ENCODE measurements at regions not wholly inside any gene's neighbourhood (a gene's known extent, or its start where the extent isn't known, plus 50 kb on each side); places are given as distances from the start of the nearest gene placed in this dataset.

GRCh38 chr15:62912282-62912681 lies 130.3 kb upstream of the TPM1 start:
- no peaks in the 10 kb centered on the region for H3K36me3 ChIP-seq
- H3K4me1 ChIP-seq, result no peaks in the 10 kb centered on the region
- TF ChIP-seq CTCF (IDR thresholded peaks at IDR 0.05), result no peak
- TF ChIP-seq POLR2A (IDR thresholded peaks at IDR 0.05), result no peak
- TF ChIP-seq POLR2AphosphoS5 (IDR thresholded peaks at IDR 0.05; ENCODE audit: insufficient read depth in 1 of 2, low read depth in 1 of 2), result no peak
- H3K9me3 ChIP-seq, result no peaks in the 10 kb centered on the region
- intact Hi-C loops (cut with DNase I), result no loop called here
- no peak overlapping the region for H3K4me3 ChIP-seq
- H3K27me3 ChIP-seq, result no peaks in the 10 kb centered on the region
- no peak for DNase-seq (ENCODE audit: extremely low spot score in 2 of 2)
- H3K27ac ChIP-seq, result no peak overlapping the region

DNA sequence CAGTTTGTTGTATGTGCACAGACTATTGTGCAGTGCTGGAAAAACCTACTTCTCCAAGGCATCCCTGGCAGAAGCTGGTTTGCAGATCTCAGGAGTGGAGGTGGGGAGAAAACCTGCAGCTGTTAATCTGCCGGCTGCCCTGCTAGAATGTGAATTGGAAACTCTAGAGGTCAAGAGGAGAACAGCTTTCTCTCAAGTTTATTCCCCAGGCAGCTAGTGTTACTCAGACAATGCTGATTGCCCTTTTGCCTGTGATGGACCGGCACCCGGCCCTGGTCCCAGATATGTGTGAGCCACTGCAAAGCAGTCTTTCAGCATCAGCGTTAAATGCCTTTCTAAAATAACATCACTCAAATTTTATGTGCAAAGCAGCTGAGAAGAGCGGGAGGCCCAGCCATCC lies 129.7 kb upstream of the TPM1 start:
- Histone ChIP-seq H3K27ac (no peak overlapping the region), H3K36me3 (no peaks in the 10 kb centered on the region), H3K4me3 (no peak overlapping the region), H3K27me3 (no peaks in the 10 kb centered on the region), H3K9me3 (no peaks in the 10 kb centered on the region), H3K4me1 (no peaks in the 10 kb centered on the region)
- no peak for DNase-seq (ENCODE audit: extremely low spot score in 2 of 2)
- TF ChIP-seq POLR2A (IDR thresholded peaks at IDR 0.05), result no peak
- no peak for TF ChIP-seq POLR2AphosphoS5 (IDR thresholded peaks at IDR 0.05; ENCODE audit: insufficient read depth in 1 of 2, low read depth in 1 of 2)
- no peak for TF ChIP-seq CTCF (IDR thresholded peaks at IDR 0.05)
- intact Hi-C loops (cut with DNase I), result no loop called here

DNA sequence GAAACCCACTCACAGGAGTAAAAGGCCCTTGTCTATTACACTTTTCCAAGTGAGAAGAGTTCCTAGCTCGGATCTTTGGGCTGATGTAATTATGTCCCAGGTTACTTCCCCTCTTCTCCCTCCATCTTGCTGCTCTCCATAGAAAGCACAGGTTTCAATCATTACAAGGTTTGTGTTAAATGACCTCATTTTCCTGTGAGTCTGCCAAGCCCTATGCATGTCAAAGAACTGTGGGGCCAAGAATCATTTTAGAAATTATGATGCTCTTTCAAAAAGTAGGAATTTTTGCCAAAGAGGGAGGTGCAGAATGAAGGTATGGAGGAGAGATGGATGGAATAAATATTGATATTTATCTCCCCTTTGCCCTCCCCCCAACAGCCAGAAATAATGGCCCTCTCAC lies 129.3 kb upstream of the TPM1 start:
- Histone ChIP-seq H3K27me3 (no peaks in the 10 kb centered on the region), H3K9me3 (no peaks in the 10 kb centered on the region), H3K4me1 (no peaks in the 10 kb centered on the region), H3K36me3 (no peaks in the 10 kb centered on the region), H3K27ac (no peak overlapping the region), H3K4me3 (no peak overlapping the region)
- no peak for TF ChIP-seq POLR2A (IDR thresholded peaks at IDR 0.05)
- DNase-seq (ENCODE audit: extremely low spot score in 2 of 2), result no peak
- intact Hi-C loops (cut with DNase I), result no loop called here

DNA sequence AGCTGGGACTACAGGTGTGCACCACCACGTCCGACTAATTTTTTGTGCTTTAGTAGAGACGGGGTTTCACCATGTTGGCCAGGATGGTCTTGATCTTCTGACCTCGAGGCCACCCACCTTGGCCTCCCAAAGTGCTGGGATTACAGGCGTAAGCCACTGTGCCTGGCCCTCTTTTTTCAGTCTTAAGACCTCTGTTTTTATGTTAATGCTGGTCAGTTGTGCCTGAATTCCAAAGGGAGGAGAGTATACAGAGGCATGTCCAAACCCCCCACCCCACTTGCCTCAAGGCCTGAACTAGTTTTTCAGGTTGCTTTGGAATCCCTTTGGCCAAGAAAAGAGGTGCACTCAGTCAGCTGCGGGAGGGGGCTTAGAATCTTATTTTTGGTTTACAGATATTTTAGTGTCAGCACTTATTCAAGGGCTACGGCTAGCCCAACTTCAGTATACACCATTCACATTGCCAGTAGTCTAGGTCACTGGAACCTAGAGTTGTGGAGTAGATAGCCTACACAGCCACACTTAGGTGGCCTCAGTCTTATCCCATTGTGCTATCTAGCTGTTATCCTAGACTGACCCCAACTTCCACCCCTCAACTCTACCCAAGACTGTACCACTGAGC lies 128.0 kb upstream of the TPM1 start:
- Histone ChIP-seq H3K4me3 (no peak overlapping the region), H3K4me1 (no peaks in the 10 kb centered on the region), H3K9me3 (no peaks in the 10 kb centered on the region), H3K36me3 (no peaks in the 10 kb centered on the region), H3K27me3 (no peaks in the 10 kb centered on the region), H3K27ac (no peak overlapping the region)
- intact Hi-C loops (cut with DNase I), result no loop called here
- no peak for DNase-seq (ENCODE audit: extremely low spot score in 2 of 2)
- TF ChIP-seq CTCF (IDR thresholded peaks at IDR 0.05) (no peak), POLR2A (IDR thresholded peaks at IDR 0.05) (no peak), POLR2AphosphoS5 (IDR thresholded peaks at IDR 0.05; ENCODE audit: insufficient read depth in 1 of 2, low read depth in 1 of 2) (no peak)

DNA sequence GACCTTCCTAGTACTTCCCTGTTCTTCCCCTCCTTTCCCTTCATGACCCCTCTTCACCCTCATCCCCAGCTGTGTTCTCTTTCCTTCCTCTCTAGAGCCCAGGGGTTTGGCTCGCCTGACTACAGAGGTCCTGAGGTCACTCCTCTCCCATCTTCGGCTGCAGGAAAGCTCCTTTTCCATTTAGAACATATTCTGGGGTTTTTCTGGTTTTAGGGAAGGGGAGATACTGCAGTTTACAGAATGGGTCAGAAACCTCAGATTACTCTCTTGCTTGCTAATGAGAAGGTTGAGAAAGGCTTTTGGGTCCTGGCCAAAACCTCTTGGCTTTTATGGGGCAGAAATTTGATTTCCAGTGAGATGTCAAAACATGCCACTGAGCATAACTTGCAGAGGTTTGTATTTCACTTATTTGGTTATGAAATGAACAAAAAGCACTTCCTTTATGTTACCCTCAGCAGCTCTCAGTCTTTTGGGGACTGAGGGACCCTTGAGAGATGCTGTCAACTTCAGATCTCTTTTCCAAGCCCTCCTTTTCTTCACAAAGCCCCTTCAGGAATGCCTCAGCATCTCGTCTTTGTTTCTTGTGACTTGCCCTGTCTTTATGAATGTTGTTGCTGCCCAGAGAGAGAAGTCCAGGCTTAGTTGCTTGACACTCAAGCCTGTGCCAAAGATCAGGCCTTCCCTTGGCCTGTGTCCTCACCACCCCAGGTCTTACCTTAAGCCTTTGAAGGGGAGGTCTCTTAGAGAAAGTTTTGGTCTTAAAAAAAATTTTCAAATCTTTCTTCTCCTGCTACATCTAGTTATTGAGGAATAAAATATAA lies 121.7 kb upstream of the TPM1 start:
- TF ChIP-seq POLR2AphosphoS5 (IDR thresholded peaks at IDR 0.05; ENCODE audit: insufficient read depth in 1 of 2, low read depth in 1 of 2) (no peak), CTCF (IDR thresholded peaks at IDR 0.05) (no peak), POLR2A (IDR thresholded peaks at IDR 0.05) (no peak)
- peaks cover 10% of the 10 kb centered on the region for H3K4me1 ChIP-seq
- H3K36me3 ChIP-seq, result no peaks in the 10 kb centered on the region
- H3K27me3 ChIP-seq, result no peaks in the 10 kb centered on the region
- DNase-seq (ENCODE audit: extremely low spot score in 2 of 2), result no peak
- H3K4me3 ChIP-seq, result no peak overlapping the region
- H3K9me3 ChIP-seq, result no peaks in the 10 kb centered on the region
- intact Hi-C loops (cut with DNase I), result no loop called here
- H3K27ac ChIP-seq, result no peak overlapping the region
